ENCODE measurements at regions not wholly inside any gene's neighbourhood (a gene's known extent, or its start where the extent isn't known, plus 50 kb on each side); places are given as distances from the start of the nearest gene placed in this dataset.

- TF ChIP-seq POLR2A (IDR thresholded peaks at IDR 0.05), result no peak
- TF ChIP-seq, protein P1, sequence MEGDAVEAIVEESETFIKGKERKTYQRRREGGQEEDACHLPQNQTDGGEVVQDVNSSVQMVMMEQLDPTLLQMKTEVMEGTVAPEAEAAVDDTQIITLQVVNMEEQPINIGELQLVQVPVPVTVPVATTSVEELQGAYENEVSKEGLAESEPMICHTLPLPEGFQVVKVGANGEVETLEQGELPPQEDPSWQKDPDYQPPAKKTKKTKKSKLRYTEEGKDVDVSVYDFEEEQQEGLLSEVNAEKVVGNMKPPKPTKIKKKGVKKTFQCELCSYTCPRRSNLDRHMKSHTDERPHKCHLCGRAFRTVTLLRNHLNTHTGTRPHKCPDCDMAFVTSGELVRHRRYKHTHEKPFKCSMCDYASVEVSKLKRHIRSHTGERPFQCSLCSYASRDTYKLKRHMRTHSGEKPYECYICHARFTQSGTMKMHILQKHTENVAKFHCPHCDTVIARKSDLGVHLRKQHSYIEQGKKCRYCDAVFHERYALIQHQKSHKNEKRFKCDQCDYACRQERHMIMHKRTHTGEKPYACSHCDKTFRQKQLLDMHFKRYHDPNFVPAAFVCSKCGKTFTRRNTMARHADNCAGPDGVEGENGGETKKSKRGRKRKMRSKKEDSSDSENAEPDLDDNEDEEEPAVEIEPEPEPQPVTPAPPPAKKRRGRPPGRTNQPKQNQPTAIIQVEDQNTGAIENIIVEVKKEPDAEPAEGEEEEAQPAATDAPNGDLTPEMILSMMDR (IDR thresholded peaks at IDR 0.05), result no peak
Observed at GRCh38 chr5:61815339-61815738, 483.3 kb downstream of the ZSWIM6 start.

All from testis (tissue), 2 donors.